MM.1S (cell line): ENCODE measurements at regions not wholly inside any gene's neighbourhood (a gene's known extent, or its start where the extent isn't known, plus 50 kb on each side); places are given as distances from the start of the nearest gene placed in this dataset.
"Not testable (repeated sequence)": the region's sequence is repeated elsewhere in the genome, so short reads cannot be mapped to it uniquely, and the experiment has no call there.

Experiments
- DNase-seq: peaks from one replicate; pipeline ENCODE4 v3.0.0-alpha.2; 2015
- H2AFZ ChIP-seq: fragments of 300-600 bp; sonication (generic); 2 replicates; pipeline ENCODE4 v1.6.0; 2016; ENCODE audit warnings: antibody characterized with exemption, low read length
- H3F3A ChIP-seq: fragments of 300-600 bp; sonication (generic); 2 replicates; pipeline ENCODE4 v1.6.1; 2016; ENCODE audit warnings: mild to moderate bottlenecking, antibody characterized with exemption, low read length, moderate library complexity, mixed read lengths; ENCODE audit not compliant: insufficient read depth
- H3K27ac ChIP-seq: fragments of 300-600 bp; sonication (generic); 2 replicates; pipeline ENCODE4 v1.5.1; 2016; ENCODE audit warnings: mild to moderate bottlenecking, low read length
- H3K27me3 ChIP-seq: fragments of 300-600 bp; sonication (generic); replicated peaks from 2 replicates; pipeline ENCODE4 v1.6.0; 2016; ENCODE audit warnings: low read length; ENCODE audit not compliant: insufficient read depth
- H3K36me3 ChIP-seq: fragments of 300-600 bp; sonication (generic); replicated peaks from 2 replicates; pipeline ENCODE4 v1.6.1; 2016; ENCODE audit warnings: mild to moderate bottlenecking, low read length, mixed read lengths; ENCODE audit not compliant: insufficient read depth
- H3K4me1 ChIP-seq: fragments of 300-600 bp; sonication (generic); 2 replicates; pipeline ENCODE4 v1.6.1; 2016; ENCODE audit warnings: low read length, mixed read lengths
- H3K4me2 ChIP-seq: fragments of 300-600 bp; sonication (generic); 2 replicates; pipeline ENCODE4 v1.6.0; 2016; ENCODE audit warnings: low read depth, low read length
- H3K4me3 ChIP-seq: fragments of 300-600 bp; sonication (generic); 2 replicates; pipeline ENCODE4 v1.5.1; 2016; ENCODE audit warnings: low read length, mixed read lengths
- H3K79me2 ChIP-seq: fragments of 300-600 bp; sonication (generic); 2 replicates; pipeline ENCODE4 v1.6.1; 2016; ENCODE audit warnings: mixed run types, low read length, mixed read lengths
- H3K9ac ChIP-seq: fragments of 300-600 bp; sonication (generic); 2 replicates; pipeline ENCODE4 v1.6.1; 2016; ENCODE audit warnings: low read length, mixed read lengths
- H3K9me2 ChIP-seq: fragments of 300-600 bp; sonication (generic); replicated peaks from 2 replicates; pipeline ENCODE4 v1.6.1; 2016; ENCODE audit warnings: mild to moderate bottlenecking, low read length, mixed read lengths; ENCODE audit not compliant: insufficient read depth
- H3K9me3 ChIP-seq: fragments of 300-600 bp; sonication (generic); replicated peaks from 2 replicates; pipeline ENCODE4 v1.6.1; 2016; ENCODE audit warnings: mild to moderate bottlenecking, low read length, mixed read lengths; ENCODE audit not compliant: insufficient read depth
- H4K20me1 ChIP-seq: fragments of 300-600 bp; sonication (generic); 2 replicates; pipeline ENCODE4 v1.6.1; 2016; ENCODE audit warnings: mild to moderate bottlenecking, low read length, moderate library complexity, mixed read lengths; ENCODE audit not compliant: insufficient read depth
- EZH2 ChIP-seq: fragments of 300-600 bp; sonication (generic); optimal IDR thresholded peaks from 2 replicates; pipeline ENCODE3; 2017; ENCODE audit warnings: low read depth, mild to moderate bottlenecking, antibody characterized with exemption, low read length, mixed read lengths
- EZH2phosphoT487 ChIP-seq: fragments of 300-600 bp; sonication (generic); IDR thresholded peaks from 2 replicates; pipeline ENCODE4 v1.6.1; 2018; ENCODE audit warnings: antibody characterized with exemption, low read length
- TF ChIP-seq, protein P1 (sequence below): fragments of 300-600 bp; sonication (generic); IDR thresholded peaks from 2 replicates; pipeline ENCODE4 v1.5.1; 2016; ENCODE audit warnings: antibody characterized with exemption, low read length, mixed read lengths

GRCh38 chr10:8174762-8175161 lies 120.3 kb downstream of the GATA3 start:
- TF ChIP-seq EZH2 (no peak), EZH2phosphoT487 (no peak)
- TF ChIP-seq, protein P1, sequence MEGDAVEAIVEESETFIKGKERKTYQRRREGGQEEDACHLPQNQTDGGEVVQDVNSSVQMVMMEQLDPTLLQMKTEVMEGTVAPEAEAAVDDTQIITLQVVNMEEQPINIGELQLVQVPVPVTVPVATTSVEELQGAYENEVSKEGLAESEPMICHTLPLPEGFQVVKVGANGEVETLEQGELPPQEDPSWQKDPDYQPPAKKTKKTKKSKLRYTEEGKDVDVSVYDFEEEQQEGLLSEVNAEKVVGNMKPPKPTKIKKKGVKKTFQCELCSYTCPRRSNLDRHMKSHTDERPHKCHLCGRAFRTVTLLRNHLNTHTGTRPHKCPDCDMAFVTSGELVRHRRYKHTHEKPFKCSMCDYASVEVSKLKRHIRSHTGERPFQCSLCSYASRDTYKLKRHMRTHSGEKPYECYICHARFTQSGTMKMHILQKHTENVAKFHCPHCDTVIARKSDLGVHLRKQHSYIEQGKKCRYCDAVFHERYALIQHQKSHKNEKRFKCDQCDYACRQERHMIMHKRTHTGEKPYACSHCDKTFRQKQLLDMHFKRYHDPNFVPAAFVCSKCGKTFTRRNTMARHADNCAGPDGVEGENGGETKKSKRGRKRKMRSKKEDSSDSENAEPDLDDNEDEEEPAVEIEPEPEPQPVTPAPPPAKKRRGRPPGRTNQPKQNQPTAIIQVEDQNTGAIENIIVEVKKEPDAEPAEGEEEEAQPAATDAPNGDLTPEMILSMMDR: no peak
- H3K79me2 ChIP-seq: no peaks in the 10 kb centered on the region

GRCh38 chr10:8177526-8177925 lies 123.0 kb downstream of the GATA3 start:
- H3K27ac ChIP-seq, H3F3A ChIP-seq, H3K27me3 ChIP-seq, H3K9me2 ChIP-seq, H3K4me1 ChIP-seq, H3K9me3 ChIP-seq, H3K36me3 ChIP-seq, H4K20me1 ChIP-seq, H3K79me2 ChIP-seq, H2AFZ ChIP-seq, H3K9ac ChIP-seq, H3K4me3 ChIP-seq, H3K4me2 ChIP-seq, DNase-seq: not testable (repeated sequence)

More at GRCh38 chr10:8174762-8175161, 120.3 kb downstream of the GATA3 start:
- no peaks in the 10 kb centered on the region for H3K36me3 ChIP-seq
- no peak overlapping the region for H3K4me2 ChIP-seq
- no peaks in the 10 kb centered on the region for H3K9me3 ChIP-seq
- no peaks in the 10 kb centered on the region for H3F3A ChIP-seq
- H3K9ac ChIP-seq: no peak overlapping the region
- H3K27ac ChIP-seq: no peak overlapping the region
- H2AFZ ChIP-seq: no peak overlapping the region
- DNase-seq: no peak
- no peaks in the 10 kb centered on the region for H4K20me1 ChIP-seq
- H3K4me3 ChIP-seq: no peak overlapping the region
- H3K27me3 ChIP-seq: no peaks in the 10 kb centered on the region
- H3K4me1 ChIP-seq: no peaks in the 10 kb centered on the region
- H3K9me2 ChIP-seq: no peaks in the 10 kb centered on the region

GRCh38 chr10:8179773-8180172 lies 125.3 kb downstream of the GATA3 start:
- H3K27ac ChIP-seq, H3K4me2 ChIP-seq, H3K36me3 ChIP-seq, DNase-seq, H3K4me3 ChIP-seq, H3K9me2 ChIP-seq, H3K4me1 ChIP-seq, H3K79me2 ChIP-seq, H3K9me3 ChIP-seq, H4K20me1 ChIP-seq, H2AFZ ChIP-seq, H3K27me3 ChIP-seq, H3F3A ChIP-seq, H3K9ac ChIP-seq: not testable (repeated sequence)

- no peak overlapping the region for H3K4me3 ChIP-seq
- no peaks in the 10 kb centered on the region for H4K20me1 ChIP-seq
- H3F3A ChIP-seq: no peaks in the 10 kb centered on the region
- H3K9me3 ChIP-seq: no peaks in the 10 kb centered on the region
- no peak overlapping the region for H3K4me2 ChIP-seq
- no peaks in the 10 kb centered on the region for H3K79me2 ChIP-seq
- H3K36me3 ChIP-seq: no peaks in the 10 kb centered on the region
- no peaks in the 10 kb centered on the region for H3K9me2 ChIP-seq
- no peaks in the 10 kb centered on the region for H3K27me3 ChIP-seq
- H3K9ac ChIP-seq: no peak overlapping the region
- DNase-seq: no peak
- TF ChIP-seq, protein P1: no peak
- no peak for TF ChIP-seq EZH2phosphoT487
- no peak overlapping the region for H3K27ac ChIP-seq
- H2AFZ ChIP-seq: no peak overlapping the region
- no peaks in the 10 kb centered on the region for H3K4me1 ChIP-seq
Observed at GRCh38 chr10:8180360-8181109, 126.0 kb downstream of the GATA3 start.
